ENCODE measurements at regions not wholly inside any gene's neighbourhood (a gene's known extent, or its start where the extent isn't known, plus 50 kb on each side); places are given as distances from the start of the nearest gene placed in this dataset.

DNA sequence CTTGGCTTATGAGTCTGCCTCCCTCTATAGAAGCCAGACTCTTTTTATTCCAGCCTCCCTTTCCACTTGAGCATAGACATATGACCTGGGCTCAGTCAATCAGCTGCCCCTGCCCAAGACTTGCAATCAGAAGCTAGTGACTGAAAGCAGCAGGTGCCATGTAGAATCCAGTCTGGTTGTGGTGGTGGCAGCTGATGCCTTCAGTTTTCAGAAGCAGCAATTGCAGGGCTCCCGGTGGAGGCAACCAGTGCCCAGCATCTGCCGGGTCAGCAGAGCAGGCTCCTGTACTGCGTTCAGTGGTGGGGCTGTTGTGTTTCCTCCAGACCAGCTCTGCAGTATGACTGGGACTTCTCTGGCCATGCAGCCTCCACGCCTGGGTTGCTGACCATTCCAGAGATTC, 53.9 kb upstream of the PALM2AKAP2 start:
- H3K27ac Mint-ChIP-seq (ENCODE audit: low read depth): no peak overlapping the region
- no peaks in the 10 kb centered on the region for H3K9me3 Mint-ChIP-seq
- H3K4me3 Mint-ChIP-seq: no peak overlapping the region
- H3K27me3 Mint-ChIP-seq: no peaks in the 10 kb centered on the region
- no peaks in the 10 kb centered on the region for H3K4me1 Mint-ChIP-seq
- no peaks in the 10 kb centered on the region for H3K36me3 Mint-ChIP-seq (ENCODE audit: insufficient read depth)
- no peak for DNase-seq (ENCODE audit: low spot score in 2 of 2)
- ATAC-seq (replicated peaks; ENCODE audit: extremely low read depth, poor library complexity, severe bottlenecking): no peak

- no peak for ATAC-seq (replicated peaks; ENCODE audit: extremely low read depth, poor library complexity, severe bottlenecking)
- no peaks in the 10 kb centered on the region for H3K36me3 Mint-ChIP-seq (ENCODE audit: insufficient read depth)
- peaks cover 21% of the 10 kb centered on the region for H3K27me3 Mint-ChIP-seq
- no peaks in the 10 kb centered on the region for H3K9me3 Mint-ChIP-seq
- DNase-seq (ENCODE audit: low spot score in 2 of 2): no peak
- no peak overlapping the region for H3K4me3 Mint-ChIP-seq
- H3K27ac Mint-ChIP-seq (ENCODE audit: low read depth): no peak overlapping the region
- H3K4me1 Mint-ChIP-seq: no peaks in the 10 kb centered on the region
Observed at GRCh38 chr9:109728686-109729300, 51.2 kb upstream of the PALM2AKAP2 start.

DNA sequence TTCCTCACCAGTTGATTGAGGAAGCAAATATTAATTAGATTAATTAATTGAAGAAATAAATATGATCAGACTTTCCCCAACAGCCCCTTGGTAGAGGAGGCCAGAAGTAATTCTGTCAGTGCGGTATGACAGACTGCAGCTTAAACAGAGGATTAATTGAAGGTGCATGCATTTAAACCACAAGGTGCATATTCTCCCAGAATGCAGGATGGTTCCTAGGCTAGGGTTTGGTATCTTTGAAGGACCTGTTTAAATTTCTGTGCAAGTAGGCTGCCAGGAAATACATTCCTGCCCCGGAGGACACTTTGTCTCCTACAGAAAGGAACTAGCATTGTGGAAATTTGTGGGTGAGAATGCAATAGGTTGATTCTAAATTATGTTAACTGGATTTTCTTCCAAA, 50.5 kb upstream of the PALM2AKAP2 start:
- Mint-ChIP-seq H3K9me3 (no peaks in the 10 kb centered on the region), H3K36me3 (ENCODE audit: insufficient read depth) (no peaks in the 10 kb centered on the region), H3K4me1 (no peaks in the 10 kb centered on the region), H3K4me3 (no peak overlapping the region), H3K27ac (ENCODE audit: low read depth) (no peak overlapping the region), H3K27me3 (peaks cover 21% of the 10 kb centered on the region)
- ATAC-seq (replicated peaks; ENCODE audit: extremely low read depth, poor library complexity, severe bottlenecking) (no peak), DNase-seq (ENCODE audit: low spot score in 2 of 2) (no peak)

Measured in central memory CD8-positive, alpha-beta T cell (primary cell).